ENCODE measurements at regions not wholly inside any gene's neighbourhood (a gene's known extent, or its start where the extent isn't known, plus 50 kb on each side); places are given as distances from the start of the nearest gene placed in this dataset.

GRCh38 chr10:84837877-84838276 is 509.5 kb downstream of the CCSER2 start:
- H3K4me3 ChIP-seq: no peak overlapping the region
- H3K27ac ChIP-seq: no peak overlapping the region
- in situ Hi-C loops (cut with MboI; ENCODE audit: low sequenced_read_pairs in 4 of 4): no loop called here
- TF ChIP-seq POLR2A (IDR thresholded peaks at IDR 0.05): no peak
- TF ChIP-seq CTCF (IDR thresholded peaks at IDR 0.05 in 4 of 5, conservative IDR thresholded peaks at IDR 0.05 in 1 of 5): no peak
- H3K36me3 ChIP-seq: no peaks in the 10 kb centered on the region
- no peaks in the 10 kb centered on the region for H3K4me1 ChIP-seq
- H3K9me3 ChIP-seq: no peaks in the 10 kb centered on the region
- no peak for DNase-seq
- intact Hi-C loops (cut with DNase I; ENCODE audit: low total_unique reads): no loop called here
- no peaks in the 10 kb centered on the region for H3K27me3 ChIP-seq
- ATAC-seq: no peak

DNA sequence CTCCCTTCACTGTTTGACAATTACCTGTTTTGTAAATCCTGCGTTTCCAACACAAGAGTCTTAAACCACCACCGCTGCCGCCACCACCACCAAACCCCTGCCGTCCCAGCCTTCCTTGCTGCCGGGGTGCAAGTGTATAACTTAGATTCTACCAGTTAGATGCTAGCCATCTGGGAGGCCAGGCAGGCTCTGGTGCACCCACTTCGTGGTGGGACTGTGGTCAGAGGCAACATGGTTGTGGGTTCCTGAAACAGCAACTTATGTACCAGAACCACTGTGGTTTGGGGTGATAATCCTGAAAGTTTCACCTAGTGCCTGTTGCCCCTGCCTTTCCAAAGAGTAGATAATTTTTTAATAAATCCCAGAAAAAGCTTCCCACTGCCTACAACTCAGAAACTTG is 510.5 kb downstream of the CCSER2 start:
- Histone ChIP-seq H3K27me3 (no peaks in the 10 kb centered on the region), H3K27ac (no peak overlapping the region), H3K36me3 (no peaks in the 10 kb centered on the region), H3K9me3 (no peaks in the 10 kb centered on the region), H3K4me3 (no peak overlapping the region), H3K4me1 (no peaks in the 10 kb centered on the region)
- intact Hi-C loops (cut with DNase I; ENCODE audit: low total_unique reads) (no loop called here), in situ Hi-C loops (cut with MboI; ENCODE audit: low sequenced_read_pairs in 4 of 4) (no loop called here)
- TF ChIP-seq POLR2A (IDR thresholded peaks at IDR 0.05): no peak
- no peak for TF ChIP-seq CTCF (IDR thresholded peaks at IDR 0.05 in 4 of 5, conservative IDR thresholded peaks at IDR 0.05 in 1 of 5)
- ATAC-seq (no peak), DNase-seq (no peak)

GRCh38 chr10:84842593-84842992 is 514.2 kb downstream of the CCSER2 start:
- intact Hi-C loops (cut with DNase I; ENCODE audit: low total_unique reads) (no loop called here), in situ Hi-C loops (cut with MboI; ENCODE audit: low sequenced_read_pairs in 4 of 4) (no loop called here)
- Histone ChIP-seq H3K36me3 (no peaks in the 10 kb centered on the region), H3K4me1 (no peaks in the 10 kb centered on the region), H3K9me3 (no peaks in the 10 kb centered on the region), H3K27ac (no peak overlapping the region), H3K4me3 (no peak overlapping the region), H3K27me3 (no peaks in the 10 kb centered on the region)
- no peak for DNase-seq
- TF ChIP-seq POLR2A (IDR thresholded peaks at IDR 0.05) (no peak), CTCF (IDR thresholded peaks at IDR 0.05 in 4 of 5, conservative IDR thresholded peaks at IDR 0.05 in 1 of 5) (no peak)
- ATAC-seq: no peak

- DNase-seq (no peak), ATAC-seq (no peak)
- H3K27me3 ChIP-seq: no peaks in the 10 kb centered on the region
- no peaks in the 10 kb centered on the region for H3K9me3 ChIP-seq
- intact Hi-C loops (cut with DNase I; ENCODE audit: low total_unique reads) (no loop called here), in situ Hi-C loops (cut with MboI; ENCODE audit: low sequenced_read_pairs in 4 of 4) (no loop called here)
- H3K36me3 ChIP-seq: no peaks in the 10 kb centered on the region
- TF ChIP-seq POLR2A (IDR thresholded peaks at IDR 0.05) (no peak), CTCF (IDR thresholded peaks at IDR 0.05 in 4 of 5, conservative IDR thresholded peaks at IDR 0.05 in 1 of 5) (no peak)
- no peak overlapping the region for H3K27ac ChIP-seq
- H3K4me3 ChIP-seq: no peak overlapping the region
- no peaks in the 10 kb centered on the region for H3K4me1 ChIP-seq
Observed at GRCh38 chr10:84844461-84844860, 516.1 kb downstream of the CCSER2 start.

- Histone ChIP-seq H3K36me3 (no peaks in the 10 kb centered on the region), H3K4me3 (no peak overlapping the region), H3K4me1 (no peaks in the 10 kb centered on the region), H3K27me3 (no peaks in the 10 kb centered on the region), H3K9me3 (no peaks in the 10 kb centered on the region), H3K27ac (no peak overlapping the region)
- ATAC-seq (no peak), DNase-seq (no peak)
- in situ Hi-C loops (cut with MboI; ENCODE audit: low sequenced_read_pairs in 4 of 4): no loop called here
- TF ChIP-seq POLR2A (IDR thresholded peaks at IDR 0.05) (no peak), CTCF (IDR thresholded peaks at IDR 0.05 in 4 of 5, conservative IDR thresholded peaks at IDR 0.05 in 1 of 5) (no peak)
- intact Hi-C loops (cut with DNase I; ENCODE audit: low total_unique reads): no loop called here
Observed at GRCh38 chr10:84845628-84846261, 517.4 kb downstream of the CCSER2 start.
